SU-DHL-6 (cell line): ENCODE measurements at regions not wholly inside any gene's neighbourhood (a gene's known extent, or its start where the extent isn't known, plus 50 kb on each side); places are given as distances from the start of the nearest gene placed in this dataset.

ENCODE experiments used
- H2AFZ ChIP-seq: fragments of 200-600 bp; sonication (generic); 2 replicates; pipeline ENCODE4 v1.6.1; 2014; ENCODE audit warnings: low read depth, mild to moderate bottlenecking, moderate library complexity, mixed read lengths, antibody characterized with exemption, low read length; ENCODE audit not compliant: severe bottlenecking
- H3F3A ChIP-seq: fragments of 200-600 bp; shearing (Covaris generic); 2 replicates; pipeline ENCODE4 v1.6.0; 2016; ENCODE audit warnings: antibody characterized with exemption, mild to moderate bottlenecking; ENCODE audit not compliant: insufficient read depth
- H3K27ac ChIP-seq: fragments of 200-600 bp; sonication (generic); 2 replicates; pipeline ENCODE4 v1.5.1; 2016; ENCODE audit warnings: low read depth, mild to moderate bottlenecking, low read length, moderate library complexity, mixed read lengths
- H3K27me3 ChIP-seq: fragments of 200-600 bp; sonication (generic), shearing (Covaris generic); 2 replicates; pipeline ENCODE4 v1.6.0; 2014; ENCODE audit warnings: mild to moderate bottlenecking, low read length
- H3K36me3 ChIP-seq: fragments of 200-600 bp; sonication (generic); 2 replicates; pipeline ENCODE4 v1.6.1; 2014; ENCODE audit warnings: mild to moderate bottlenecking, low read length, mixed read lengths
- H3K4me2 ChIP-seq: fragments of 300-600, 200-600 bp; shearing (Covaris generic), sonication (generic); 2 replicates; pipeline ENCODE4 v1.6.0; 2014; ENCODE audit warnings: low read length, low read depth, mild to moderate bottlenecking; ENCODE audit not compliant: poor library complexity, severe bottlenecking
- H3K4me3 ChIP-seq: fragments of 200-600 bp; sonication (generic); 2 replicates; pipeline ENCODE4 v1.5.1; 2014; ENCODE audit warnings: antibody characterized with exemption, low read length, mild to moderate bottlenecking, mixed read lengths; ENCODE audit not compliant: insufficient read depth, poor library complexity, severe bottlenecking
- H3K79me2 ChIP-seq: fragments of 200-600 bp; sonication (generic); 2 replicates; pipeline ENCODE4 v1.6.1; 2014; ENCODE audit warnings: mild to moderate bottlenecking, low read length, moderate library complexity; ENCODE audit not compliant: insufficient read depth
- H3K9ac ChIP-seq: fragments of 200-600 bp; sonication (generic); 2 replicates; pipeline ENCODE4 v1.7.0; 2014; ENCODE audit warnings: mild to moderate bottlenecking, low read length
- H3K9me2 ChIP-seq: fragments of 200-600 bp; sonication (generic); replicated peaks from 2 replicates; pipeline ENCODE4 v1.6.1; 2014; ENCODE audit warnings: low read length; ENCODE audit not compliant: insufficient read depth
- H3K9me3 ChIP-seq: fragments of 200-600 bp; sonication (generic); 2 replicates; pipeline ENCODE4 v1.6.1; 2014; ENCODE audit warnings: low read length, mixed read lengths; ENCODE audit not compliant: insufficient read depth
- H4K20me1 ChIP-seq: fragments of 200-600 bp; sonication (generic); 2 replicates; pipeline ENCODE4 v1.6.1; 2014; ENCODE audit warnings: low read depth, mild to moderate bottlenecking, antibody characterized with exemption, low read length, moderate library complexity, mixed read lengths
- EZH2phosphoT487 ChIP-seq: fragments of 200-600 bp; sonication (generic), shearing (Covaris generic); conservative IDR thresholded peaks from 2 replicates; pipeline ENCODE4 v1.6.1; 2018; ENCODE audit warnings: mild to moderate bottlenecking, antibody characterized with exemption, low read length, moderate library complexity, mixed read lengths
- TF ChIP-seq, protein P1 (sequence below): fragments of 200-600 bp; sonication (generic); IDR thresholded peaks from one replicate; pipeline ENCODE4 v1.5.1; 2017; ENCODE audit warnings: antibody characterized with exemption, mild to moderate bottlenecking, low read length, moderate library complexity; ENCODE audit not compliant: insufficient read depth, poor library complexity, severe bottlenecking

DNA sequence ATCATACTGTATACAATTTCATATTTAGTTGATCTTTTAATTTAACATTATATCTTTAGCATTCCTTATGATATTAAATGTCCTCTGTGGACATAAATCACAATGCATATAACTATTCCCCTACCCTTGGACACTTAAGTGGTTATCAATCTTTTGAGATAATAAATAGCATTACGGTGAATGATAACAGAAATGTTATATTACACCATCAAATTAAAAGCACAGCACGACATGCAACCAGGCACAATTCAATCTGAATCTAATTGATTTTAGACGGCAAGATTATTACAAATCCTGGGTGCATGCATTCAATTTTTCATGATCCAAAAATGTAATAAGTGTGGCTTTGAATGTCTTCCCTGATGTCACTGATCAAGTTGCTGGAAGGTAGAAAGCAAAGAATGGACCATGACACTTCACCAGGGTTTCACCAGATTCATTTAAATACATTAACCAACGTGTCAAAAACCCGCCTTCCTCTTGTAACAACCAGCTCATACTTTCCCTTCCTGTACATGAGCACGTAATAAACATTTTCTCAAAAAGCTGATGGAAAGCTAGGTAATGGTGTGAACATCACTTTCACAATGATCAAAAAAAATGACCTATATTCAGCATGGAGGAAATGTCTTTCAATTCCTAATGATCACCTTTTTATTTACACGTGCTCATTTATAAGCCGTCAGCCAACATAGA lies 513.7 kb upstream of the ID2 start:
- H4K20me1 ChIP-seq = no peaks in the 10 kb centered on the region
- H3K9me3 ChIP-seq = no peaks in the 10 kb centered on the region
- no peaks in the 10 kb centered on the region for H3K27me3 ChIP-seq
- H3K4me2 ChIP-seq = no peak overlapping the region
- H3K9ac ChIP-seq = no peak overlapping the region
- no peaks in the 10 kb centered on the region for H3K79me2 ChIP-seq
- H3K36me3 ChIP-seq = no peaks in the 10 kb centered on the region
- no peaks in the 10 kb centered on the region for H3F3A ChIP-seq
- H3K4me3 ChIP-seq = no peak overlapping the region
- TF ChIP-seq, protein P1, sequence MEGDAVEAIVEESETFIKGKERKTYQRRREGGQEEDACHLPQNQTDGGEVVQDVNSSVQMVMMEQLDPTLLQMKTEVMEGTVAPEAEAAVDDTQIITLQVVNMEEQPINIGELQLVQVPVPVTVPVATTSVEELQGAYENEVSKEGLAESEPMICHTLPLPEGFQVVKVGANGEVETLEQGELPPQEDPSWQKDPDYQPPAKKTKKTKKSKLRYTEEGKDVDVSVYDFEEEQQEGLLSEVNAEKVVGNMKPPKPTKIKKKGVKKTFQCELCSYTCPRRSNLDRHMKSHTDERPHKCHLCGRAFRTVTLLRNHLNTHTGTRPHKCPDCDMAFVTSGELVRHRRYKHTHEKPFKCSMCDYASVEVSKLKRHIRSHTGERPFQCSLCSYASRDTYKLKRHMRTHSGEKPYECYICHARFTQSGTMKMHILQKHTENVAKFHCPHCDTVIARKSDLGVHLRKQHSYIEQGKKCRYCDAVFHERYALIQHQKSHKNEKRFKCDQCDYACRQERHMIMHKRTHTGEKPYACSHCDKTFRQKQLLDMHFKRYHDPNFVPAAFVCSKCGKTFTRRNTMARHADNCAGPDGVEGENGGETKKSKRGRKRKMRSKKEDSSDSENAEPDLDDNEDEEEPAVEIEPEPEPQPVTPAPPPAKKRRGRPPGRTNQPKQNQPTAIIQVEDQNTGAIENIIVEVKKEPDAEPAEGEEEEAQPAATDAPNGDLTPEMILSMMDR = no peak
- TF ChIP-seq EZH2phosphoT487 = no peak
- no peaks in the 10 kb centered on the region for H3K9me2 ChIP-seq
- H2AFZ ChIP-seq = no peak overlapping the region
- H3K27ac ChIP-seq = no peak overlapping the region

GRCh38 chr2:8168876-8169424 lies 512.9 kb upstream of the ID2 start:
- H4K20me1 ChIP-seq = no peaks in the 10 kb centered on the region
- no peak overlapping the region for H3K9ac ChIP-seq
- no peak overlapping the region for H3K4me3 ChIP-seq
- no peaks in the 10 kb centered on the region for H3K79me2 ChIP-seq
- H3K9me3 ChIP-seq = no peaks in the 10 kb centered on the region
- H3K9me2 ChIP-seq = no peaks in the 10 kb centered on the region
- TF ChIP-seq, protein P1 = no peak
- no peak for TF ChIP-seq EZH2phosphoT487
- H3K27me3 ChIP-seq = no peaks in the 10 kb centered on the region
- H2AFZ ChIP-seq = no peak overlapping the region
- H3K27ac ChIP-seq = no peak overlapping the region
- H3F3A ChIP-seq = no peaks in the 10 kb centered on the region
- H3K36me3 ChIP-seq = no peaks in the 10 kb centered on the region
- H3K4me2 ChIP-seq = no peak overlapping the region

GRCh38 chr2:8169443-8169842 lies 512.4 kb upstream of the ID2 start:
- TF ChIP-seq, protein P1 = no peak
- TF ChIP-seq EZH2phosphoT487 = no peak
- Histone ChIP-seq H4K20me1 (no peaks in the 10 kb centered on the region), H2AFZ (no peak overlapping the region), H3K27me3 (no peaks in the 10 kb centered on the region), H3K9ac (no peak overlapping the region), H3F3A (no peaks in the 10 kb centered on the region), H3K9me2 (no peaks in the 10 kb centered on the region), H3K9me3 (no peaks in the 10 kb centered on the region), H3K79me2 (no peaks in the 10 kb centered on the region), H3K36me3 (no peaks in the 10 kb centered on the region), H3K4me2 (no peak overlapping the region), H3K27ac (no peak overlapping the region), H3K4me3 (no peak overlapping the region)
